ENCODE measurements at regions not wholly inside any gene's neighbourhood (a gene's known extent, or its start where the extent isn't known, plus 50 kb on each side); places are given as distances from the start of the nearest gene placed in this dataset.

DNA sequence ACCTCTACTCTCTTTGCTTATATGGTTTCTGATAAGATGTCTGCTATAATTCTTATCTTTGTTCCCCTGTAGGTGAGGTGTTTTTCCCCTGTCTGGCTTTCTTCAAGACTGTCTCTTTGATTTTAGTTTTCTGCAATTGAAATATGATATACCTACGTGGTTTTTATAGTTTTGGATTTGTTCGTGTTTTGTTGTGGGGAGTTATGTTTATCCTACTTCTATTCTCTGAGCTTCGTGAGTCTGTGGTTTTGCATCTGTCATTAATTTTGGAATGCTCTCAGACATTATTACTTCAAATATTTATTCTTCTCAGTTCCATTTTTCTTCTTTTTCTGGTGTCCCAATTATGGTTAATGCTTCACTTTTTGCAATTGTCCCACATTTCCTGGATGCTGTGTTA, 521.3 kb downstream of the KCTD16 start:
- no peaks in the 10 kb centered on the region for H3K9me3 ChIP-seq (ENCODE audit: insufficient read depth, low read length, severe bottlenecking)
- TF ChIP-seq, protein P1, sequence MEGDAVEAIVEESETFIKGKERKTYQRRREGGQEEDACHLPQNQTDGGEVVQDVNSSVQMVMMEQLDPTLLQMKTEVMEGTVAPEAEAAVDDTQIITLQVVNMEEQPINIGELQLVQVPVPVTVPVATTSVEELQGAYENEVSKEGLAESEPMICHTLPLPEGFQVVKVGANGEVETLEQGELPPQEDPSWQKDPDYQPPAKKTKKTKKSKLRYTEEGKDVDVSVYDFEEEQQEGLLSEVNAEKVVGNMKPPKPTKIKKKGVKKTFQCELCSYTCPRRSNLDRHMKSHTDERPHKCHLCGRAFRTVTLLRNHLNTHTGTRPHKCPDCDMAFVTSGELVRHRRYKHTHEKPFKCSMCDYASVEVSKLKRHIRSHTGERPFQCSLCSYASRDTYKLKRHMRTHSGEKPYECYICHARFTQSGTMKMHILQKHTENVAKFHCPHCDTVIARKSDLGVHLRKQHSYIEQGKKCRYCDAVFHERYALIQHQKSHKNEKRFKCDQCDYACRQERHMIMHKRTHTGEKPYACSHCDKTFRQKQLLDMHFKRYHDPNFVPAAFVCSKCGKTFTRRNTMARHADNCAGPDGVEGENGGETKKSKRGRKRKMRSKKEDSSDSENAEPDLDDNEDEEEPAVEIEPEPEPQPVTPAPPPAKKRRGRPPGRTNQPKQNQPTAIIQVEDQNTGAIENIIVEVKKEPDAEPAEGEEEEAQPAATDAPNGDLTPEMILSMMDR (IDR thresholded peaks at IDR 0.05; ENCODE audit: borderline replicate concordance, extremely low read depth, low read length, poor library complexity, severe bottlenecking) = no peak
- TF ChIP-seq EZH2 (IDR thresholded peaks at IDR 0.05; ENCODE audit: borderline replicate concordance, low read depth, low read length, severe bottlenecking) = no peak
- no peaks in the 10 kb centered on the region for H3K4me1 ChIP-seq (ENCODE audit: insufficient read depth, low read length)
- H2AFZ ChIP-seq (ENCODE audit: low read depth, low read length) = no peak overlapping the region
- no peaks in the 10 kb centered on the region for H4K20me1 ChIP-seq (ENCODE audit: insufficient read depth, low read length)
- no peak for DNase-seq
- H3K9ac ChIP-seq (ENCODE audit: low read depth, low read length) = no peak overlapping the region
- H3K27ac ChIP-seq (ENCODE audit: low read length) = no peak overlapping the region
- H3K36me3 ChIP-seq (ENCODE audit: insufficient read depth, low read length) = no peaks in the 10 kb centered on the region
- no peak for ATAC-seq (ENCODE audit: insufficient read depth, low read depth)
- H3K4me2 ChIP-seq (ENCODE audit: insufficient read depth, low read length) = no peak overlapping the region
- no peak overlapping the region for H3K4me3 ChIP-seq (ENCODE audit: low read depth in 1 of 2, low read length in 2 of 2)
- no peaks in the 10 kb centered on the region for H3K79me2 ChIP-seq (ENCODE audit: insufficient read depth, low read length)
- no peaks in the 10 kb centered on the region for H3K27me3 ChIP-seq (ENCODE audit: insufficient read depth, low read length, poor library complexity)

DNA sequence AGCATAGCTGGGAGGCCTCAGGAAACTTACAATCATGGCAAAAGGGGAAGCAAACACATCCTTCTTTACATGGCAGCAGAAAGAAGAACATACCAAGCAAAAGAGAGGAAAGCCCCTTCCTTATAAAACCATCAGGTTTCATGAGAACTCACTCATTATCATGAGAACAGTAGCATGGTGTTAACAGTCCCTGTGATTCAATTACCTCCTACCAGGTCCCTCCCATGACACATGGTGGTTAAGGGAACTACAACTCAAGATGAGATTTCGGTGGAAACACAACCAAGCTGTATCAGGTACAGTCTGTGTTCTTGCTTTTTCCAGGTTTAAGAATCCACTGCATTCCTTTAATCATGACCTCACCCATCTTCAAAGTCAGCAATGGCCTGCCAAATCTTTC, 514.2 kb downstream of the KCTD16 start:
- no peak for ATAC-seq (ENCODE audit: insufficient read depth, low read depth)
- H4K20me1 ChIP-seq (ENCODE audit: insufficient read depth, low read length) = no peaks in the 10 kb centered on the region

DNA sequence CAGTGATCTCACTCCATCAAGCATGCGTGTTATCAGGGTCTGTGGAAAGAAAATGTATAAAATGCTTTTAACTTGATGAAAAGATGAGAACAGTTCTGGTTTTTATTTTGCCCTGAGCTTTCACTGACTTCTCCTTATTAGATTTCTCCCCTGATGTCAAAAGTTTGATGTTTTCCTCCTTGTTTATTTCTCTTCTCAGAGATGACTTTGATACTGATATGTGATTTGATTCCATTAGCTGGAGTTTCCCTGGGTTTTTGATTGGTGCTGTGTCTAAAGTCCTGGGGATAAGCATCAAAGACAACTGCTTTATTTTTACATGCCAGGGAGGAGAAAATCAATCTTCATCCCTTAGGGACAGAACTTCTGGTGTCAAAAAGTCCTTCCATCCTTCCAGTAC, 510.0 kb downstream of the KCTD16 start:
- H3K4me2 ChIP-seq (ENCODE audit: insufficient read depth, low read length) = no peak overlapping the region
- no peak for TF ChIP-seq EZH2 (IDR thresholded peaks at IDR 0.05; ENCODE audit: borderline replicate concordance, low read depth, low read length, severe bottlenecking)
- TF ChIP-seq, protein P1 (IDR thresholded peaks at IDR 0.05; ENCODE audit: borderline replicate concordance, extremely low read depth, low read length, poor library complexity, severe bottlenecking) = no peak
- no peak for ATAC-seq (ENCODE audit: insufficient read depth, low read depth)
- no peaks in the 10 kb centered on the region for H3K9me3 ChIP-seq (ENCODE audit: insufficient read depth, low read length, severe bottlenecking)
- no peaks in the 10 kb centered on the region for H3K79me2 ChIP-seq (ENCODE audit: insufficient read depth, low read length)
- H3K4me3 ChIP-seq (ENCODE audit: low read depth in 1 of 2, low read length in 2 of 2) = no peak overlapping the region
- no peaks in the 10 kb centered on the region for H3K4me1 ChIP-seq (ENCODE audit: insufficient read depth, low read length)
- no peak overlapping the region for H3K9ac ChIP-seq (ENCODE audit: low read depth, low read length)
- no peak for DNase-seq
- no peak overlapping the region for H2AFZ ChIP-seq (ENCODE audit: low read depth, low read length)
- no peaks in the 10 kb centered on the region for H3K27me3 ChIP-seq (ENCODE audit: insufficient read depth, low read length, poor library complexity)
- H3K36me3 ChIP-seq (ENCODE audit: insufficient read depth, low read length) = no peaks in the 10 kb centered on the region
- H4K20me1 ChIP-seq (ENCODE audit: insufficient read depth, low read length) = no peaks in the 10 kb centered on the region
- no peak overlapping the region for H3K27ac ChIP-seq (ENCODE audit: low read length)

More for the DNA sequence above, 514.2 kb downstream of the KCTD16 start:
- Histone ChIP-seq H2AFZ (ENCODE audit: low read depth, low read length) (no peak overlapping the region), H3K4me2 (ENCODE audit: insufficient read depth, low read length) (no peak overlapping the region), H3K9ac (ENCODE audit: low read depth, low read length) (no peak overlapping the region), H3K27ac (ENCODE audit: low read length) (no peak overlapping the region), H3K27me3 (ENCODE audit: insufficient read depth, low read length, poor library complexity) (no peaks in the 10 kb centered on the region), H3K36me3 (ENCODE audit: insufficient read depth, low read length) (no peaks in the 10 kb centered on the region), H3K79me2 (ENCODE audit: insufficient read depth, low read length) (no peaks in the 10 kb centered on the region), H3K9me3 (ENCODE audit: insufficient read depth, low read length, severe bottlenecking) (no peaks in the 10 kb centered on the region), H3K4me1 (ENCODE audit: insufficient read depth, low read length) (no peaks in the 10 kb centered on the region), H3K4me3 (ENCODE audit: low read depth in 1 of 2, low read length in 2 of 2) (no peak overlapping the region)
- TF ChIP-seq, protein P1 (IDR thresholded peaks at IDR 0.05; ENCODE audit: borderline replicate concordance, extremely low read depth, low read length, poor library complexity, severe bottlenecking) = no peak
- no peak for TF ChIP-seq EZH2 (IDR thresholded peaks at IDR 0.05; ENCODE audit: borderline replicate concordance, low read depth, low read length, severe bottlenecking)
- no peak for DNase-seq

DNA sequence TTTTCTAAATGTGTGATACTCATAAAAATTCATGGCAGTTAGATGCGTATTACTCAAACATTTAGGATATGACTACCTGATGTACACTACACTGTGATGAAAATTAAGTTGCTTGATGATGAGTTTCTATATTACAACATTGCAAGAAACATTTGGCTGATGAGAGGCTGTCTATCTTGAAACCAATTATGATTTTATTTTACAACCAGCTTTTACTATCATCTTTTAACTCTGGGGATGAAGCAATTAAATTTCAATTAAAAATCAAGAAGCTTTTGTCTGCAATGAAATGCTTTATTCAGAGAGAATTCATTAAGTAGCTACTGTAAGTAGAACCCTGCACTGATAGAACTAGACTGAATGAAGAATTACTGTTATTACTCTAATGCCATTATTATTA, 500.4 kb downstream of the KCTD16 start:
- TF ChIP-seq EZH2 (IDR thresholded peaks at IDR 0.05; ENCODE audit: borderline replicate concordance, low read depth, low read length, severe bottlenecking) = no peak
- TF ChIP-seq, protein P1 (IDR thresholded peaks at IDR 0.05; ENCODE audit: borderline replicate concordance, extremely low read depth, low read length, poor library complexity, severe bottlenecking) = no peak
- Histone ChIP-seq H3K27me3 (ENCODE audit: insufficient read depth, low read length, poor library complexity) (no peaks in the 10 kb centered on the region), H3K36me3 (ENCODE audit: insufficient read depth, low read length) (no peaks in the 10 kb centered on the region), H3K27ac (ENCODE audit: low read length) (no peak overlapping the region), H4K20me1 (ENCODE audit: insufficient read depth, low read length) (no peaks in the 10 kb centered on the region), H3K4me2 (ENCODE audit: insufficient read depth, low read length) (no peak overlapping the region), H3K79me2 (ENCODE audit: insufficient read depth, low read length) (no peaks in the 10 kb centered on the region), H3K4me1 (ENCODE audit: insufficient read depth, low read length) (no peaks in the 10 kb centered on the region), H3K9ac (ENCODE audit: low read depth, low read length) (no peak overlapping the region), H3K4me3 (ENCODE audit: low read depth in 1 of 2, low read length in 2 of 2) (no peak overlapping the region), H3K9me3 (ENCODE audit: insufficient read depth, low read length, severe bottlenecking) (no peaks in the 10 kb centered on the region), H2AFZ (ENCODE audit: low read depth, low read length) (no peak overlapping the region)
- no peak for ATAC-seq (ENCODE audit: insufficient read depth, low read depth)
- no peak for DNase-seq
